Calu3 (cell line): ENCODE measurements at regions not wholly inside any gene's neighbourhood (a gene's known extent, or its start where the extent isn't known, plus 50 kb on each side); places are given as distances from the start of the nearest gene placed in this dataset.

Experiments
- BruUV-seq: library from RNA; stranded (reverse); fragments of 400-500 nt; replicated peaks from 2 replicates; lab custom pipeline; 2021; lab: Mats Ljungman, UMichigan
- CTCF ChIA-PET: fragments of 300-600 bp; sonication (Branson Sonifier 250); formaldehyde crosslinking; loops from one replicate; lab custom pipeline; 2022; ENCODE audit warnings: antibody characterized with exemption; lab: Charles Lee
- DNase-seq: peaks from one replicate; pipeline ENCODE4 v3.0.0; 2022
- H3K27ac Mint-ChIP-seq: one replicate; pipeline ENCODE4 v1.8.0; 2022; ENCODE audit warnings: mixed read lengths; ENCODE audit not compliant: unreplicated experiment
- H3K27me3 Mint-ChIP-seq: one replicate; pipeline ENCODE4 v1.8.0; 2022; ENCODE audit warnings: mixed read lengths; ENCODE audit not compliant: unreplicated experiment
- H3K36me3 Mint-ChIP-seq: one replicate; pipeline ENCODE4 v1.8.0; 2022; ENCODE audit warnings: mild to moderate bottlenecking, moderate library complexity, mixed read lengths; ENCODE audit not compliant: insufficient read depth, unreplicated experiment
- H3K4me1 Mint-ChIP-seq: one replicate; pipeline ENCODE4 v1.8.0; 2022; ENCODE audit warnings: mild to moderate bottlenecking, low read depth, mixed read lengths; ENCODE audit not compliant: unreplicated experiment
- H3K4me3 Mint-ChIP-seq: one replicate; pipeline ENCODE4 v1.8.0; 2022; ENCODE audit warnings: mild to moderate bottlenecking, low read depth, moderate library complexity, mixed read lengths; ENCODE audit not compliant: unreplicated experiment
- H3K9me3 Mint-ChIP-seq: one replicate; pipeline ENCODE4 v1.8.0; 2022; ENCODE audit warnings: low read depth, mixed read lengths; ENCODE audit not compliant: unreplicated experiment
- intact Hi-C: fragments of 100-400 bp; cut with micrococcal nuclease; formaldehyde crosslinking; loops from one replicate; pipeline ENCODE4 v1.10.0; 2022; ENCODE audit not compliant: unreplicated experiment
- TF ChIP-seq, protein P1 (sequence below): fragments of 200-600 bp; IDR thresholded peaks from one replicate; pipeline ENCODE4 v1.8.0; 2022; ENCODE audit warnings: antibody characterized with exemption; ENCODE audit not compliant: unreplicated experiment

DNA sequence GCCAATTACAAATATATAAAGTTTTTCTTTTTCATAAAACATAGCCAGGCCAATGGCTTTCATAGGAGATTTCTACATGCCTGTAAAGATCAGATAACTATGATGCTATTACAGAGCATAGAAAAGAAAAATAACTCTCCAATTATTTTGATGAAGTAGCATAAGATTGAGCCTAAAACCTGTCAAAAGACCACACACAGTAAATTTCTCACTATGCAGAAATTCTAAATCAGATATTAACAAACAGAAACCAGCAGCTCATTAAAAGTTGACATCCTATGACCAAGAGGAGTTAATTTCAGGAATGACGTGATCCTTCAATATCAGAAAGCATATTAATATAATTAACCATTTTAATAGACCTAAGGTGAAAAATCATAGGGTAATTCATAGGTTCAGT lies 139.0 kb upstream of the PIEZO2 start:
- Mint-ChIP-seq H3K9me3 (no peaks in the 10 kb centered on the region), H3K27ac (no peak overlapping the region), H3K4me1 (no peaks in the 10 kb centered on the region), H3K27me3 (peaks cover 50% of the 10 kb centered on the region), H3K4me3 (no peak overlapping the region), H3K36me3 (no peaks in the 10 kb centered on the region)
- no peak for DNase-seq
- TF ChIP-seq, protein P1, sequence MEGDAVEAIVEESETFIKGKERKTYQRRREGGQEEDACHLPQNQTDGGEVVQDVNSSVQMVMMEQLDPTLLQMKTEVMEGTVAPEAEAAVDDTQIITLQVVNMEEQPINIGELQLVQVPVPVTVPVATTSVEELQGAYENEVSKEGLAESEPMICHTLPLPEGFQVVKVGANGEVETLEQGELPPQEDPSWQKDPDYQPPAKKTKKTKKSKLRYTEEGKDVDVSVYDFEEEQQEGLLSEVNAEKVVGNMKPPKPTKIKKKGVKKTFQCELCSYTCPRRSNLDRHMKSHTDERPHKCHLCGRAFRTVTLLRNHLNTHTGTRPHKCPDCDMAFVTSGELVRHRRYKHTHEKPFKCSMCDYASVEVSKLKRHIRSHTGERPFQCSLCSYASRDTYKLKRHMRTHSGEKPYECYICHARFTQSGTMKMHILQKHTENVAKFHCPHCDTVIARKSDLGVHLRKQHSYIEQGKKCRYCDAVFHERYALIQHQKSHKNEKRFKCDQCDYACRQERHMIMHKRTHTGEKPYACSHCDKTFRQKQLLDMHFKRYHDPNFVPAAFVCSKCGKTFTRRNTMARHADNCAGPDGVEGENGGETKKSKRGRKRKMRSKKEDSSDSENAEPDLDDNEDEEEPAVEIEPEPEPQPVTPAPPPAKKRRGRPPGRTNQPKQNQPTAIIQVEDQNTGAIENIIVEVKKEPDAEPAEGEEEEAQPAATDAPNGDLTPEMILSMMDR = no peak
- intact Hi-C loops = no loop called here
- CTCF ChIA-PET = no interaction called here
- BruUV-seq = no TSS peak

DNA sequence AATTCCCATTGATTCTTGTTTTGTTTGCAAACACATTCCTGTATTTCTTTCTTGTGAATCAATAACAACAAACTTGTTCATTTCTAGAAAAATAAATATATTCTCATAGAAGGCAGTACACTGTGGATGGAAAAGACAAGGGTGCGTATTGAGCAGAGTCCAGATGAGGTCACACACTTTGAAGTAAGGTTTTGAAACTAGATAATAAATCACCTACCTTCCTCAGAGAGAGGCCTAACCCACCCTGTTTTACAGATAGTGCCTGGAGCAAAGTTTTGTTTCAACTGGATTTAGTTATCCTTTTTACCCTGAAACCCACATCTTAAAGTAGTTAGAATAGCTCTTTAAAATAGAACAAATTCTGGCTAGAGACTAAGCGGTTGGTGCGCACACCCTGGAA lies 137.1 kb upstream of the PIEZO2 start:
- CTCF ChIA-PET = no interaction called here
- H3K36me3 Mint-ChIP-seq = no peaks in the 10 kb centered on the region
- no peaks in the 10 kb centered on the region for H3K9me3 Mint-ChIP-seq
- intact Hi-C loops = no loop called here
- no peaks in the 10 kb centered on the region for H3K4me1 Mint-ChIP-seq
- BruUV-seq = no TSS peak
- no peak overlapping the region for H3K4me3 Mint-ChIP-seq
- no peak for DNase-seq
- TF ChIP-seq, protein P1 = no peak
- peaks cover 34% of the 10 kb centered on the region for H3K27me3 Mint-ChIP-seq
- H3K27ac Mint-ChIP-seq = no peak overlapping the region

DNA sequence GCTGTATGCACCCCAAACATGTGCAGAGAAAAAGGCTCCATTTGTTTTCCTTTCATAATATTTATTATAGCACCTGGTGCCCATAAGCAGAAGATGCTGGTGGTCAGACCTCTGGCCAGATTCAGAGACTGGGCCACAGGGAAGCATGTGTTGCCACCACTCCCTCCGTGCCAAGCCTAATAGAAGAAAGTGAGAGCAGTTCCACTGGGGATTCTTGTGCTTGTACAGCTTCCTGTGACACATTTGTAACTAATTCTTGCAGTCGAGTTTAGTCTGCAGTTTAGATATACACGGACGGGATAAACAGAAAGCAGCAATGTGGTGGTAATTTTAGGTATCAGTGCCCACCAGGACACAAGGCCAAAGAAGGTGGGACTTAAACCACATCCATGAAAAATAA lies 135.4 kb upstream of the PIEZO2 start:
- peaks cover under 1% of the 10 kb centered on the region for H3K9me3 Mint-ChIP-seq
- no peaks in the 10 kb centered on the region for H3K4me1 Mint-ChIP-seq
- no peaks in the 10 kb centered on the region for H3K36me3 Mint-ChIP-seq
- no peak overlapping the region for H3K27ac Mint-ChIP-seq
- TF ChIP-seq, protein P1 = no peak
- no peak for DNase-seq
- H3K4me3 Mint-ChIP-seq = no peak overlapping the region
- CTCF ChIA-PET = no interaction called here
- BruUV-seq = no TSS peak
- intact Hi-C loops = no loop called here
- H3K27me3 Mint-ChIP-seq = peaks cover 36% of the 10 kb centered on the region

DNA sequence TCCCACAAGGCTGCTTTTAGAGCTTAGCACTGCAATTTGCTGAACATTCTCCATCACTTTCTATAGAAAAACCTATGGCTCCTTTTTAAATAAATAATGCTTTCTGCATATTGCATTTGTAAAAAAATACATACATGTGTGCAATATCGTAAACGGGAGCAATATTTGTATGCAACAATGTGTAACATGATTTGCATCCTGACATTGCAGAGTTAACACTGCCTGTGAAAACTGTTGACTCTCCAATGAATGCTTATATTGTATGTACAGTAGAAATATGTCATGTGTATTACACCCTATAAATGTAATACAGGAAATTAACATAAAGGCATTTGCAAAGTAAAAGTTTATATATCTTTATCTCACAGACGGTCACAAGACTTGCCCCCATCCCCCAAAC lies 135.0 kb upstream of the PIEZO2 start:
- no TSS peak for BruUV-seq
- Mint-ChIP-seq H3K4me1 (no peaks in the 10 kb centered on the region), H3K4me3 (no peak overlapping the region), H3K36me3 (no peaks in the 10 kb centered on the region), H3K27me3 (peaks cover 36% of the 10 kb centered on the region), H3K9me3 (peaks cover 3% of the 10 kb centered on the region), H3K27ac (no peak overlapping the region)
- intact Hi-C loops = no loop called here
- CTCF ChIA-PET = no interaction called here
- TF ChIP-seq, protein P1 = no peak
- no peak for DNase-seq
